ENCODE measurements at regions not wholly inside any gene's neighbourhood (a gene's known extent, or its start where the extent isn't known, plus 50 kb on each side); places are given as distances from the start of the nearest gene placed in this dataset.

- TF ChIP-seq CTCF (IDR thresholded peaks at IDR 0.05) (no peak), EP300 (IDR thresholded peaks at IDR 0.05; ENCODE audit: low read depth) (no peak), POLR2A (IDR thresholded peaks at IDR 0.05) (no peak)
Observed at GRCh38 chr4:45302828-45303227, 576.5 kb upstream of the GNPDA2 start.
